Keratinocyte (primary cell): ENCODE measurements at regions not wholly inside any gene's neighbourhood (a gene's known extent, or its start where the extent isn't known, plus 50 kb on each side); places are given as distances from the start of the nearest gene placed in this dataset.

ENCODE experiments used
- DNase-seq: peaks from one replicate; pipeline ENCODE4 v3.0.0-alpha.2; 2011; ENCODE audit warnings: low read depth, missing footprints, low spot score
- FAIRE-seq: peaks from 2 replicates; lab custom pipeline; 2011; peaks lifted over from hg19 to GRCh38; lab: Jason Lieb, UNC
- H2AFZ ChIP-seq: 2 replicates; pipeline ENCODE4 v1.6.0; 2012; ENCODE audit warnings: low read length, control low read depth, inconsistent platforms; ENCODE audit not compliant: control insufficient read depth
- H3K27ac ChIP-seq: 2 replicates; pipeline ENCODE4 v1.5.1; 2011; ENCODE audit warnings: low read length; ENCODE audit not compliant: control insufficient read depth, insufficient read depth
- H3K27me3 ChIP-seq: 3 replicates; pipeline ENCODE4 v1.6.0; 2011; ENCODE audit warnings: low read length; ENCODE audit not compliant: control insufficient read depth, insufficient read depth; ENCODE audit errors: extremely low read depth
- H3K36me3 ChIP-seq, 2 experiments: 2 replicates in 1 of 2; 3 replicates in 1 of 2; pipeline ENCODE4 v1.5.1; 2011; ENCODE audit warnings: low read length in 2 of 2, mild to moderate bottlenecking in 1 of 2; ENCODE audit not compliant: control insufficient read depth in 2 of 2, insufficient read depth in 2 of 2; ENCODE audit errors: extremely low read depth in 1 of 2
- H3K4me1 ChIP-seq: 3 replicates; pipeline ENCODE4 v1.5.1; 2011; ENCODE audit warnings: low read length; ENCODE audit not compliant: control insufficient read depth, insufficient read depth; ENCODE audit errors: extremely low read depth
- H3K4me2 ChIP-seq: 3 replicates; pipeline ENCODE4 v1.6.0; 2011; ENCODE audit warnings: low read depth, low read length; ENCODE audit not compliant: control insufficient read depth, insufficient read depth; ENCODE audit errors: extremely low read depth
- H3K4me3 ChIP-seq, 3 experiments: fragments of 200-600 bp in 1 of 3; sonication (generic) in 1 of 3; 2 replicates in 2 of 3; 3 replicates in 1 of 3; pipeline ENCODE4 v1.5.1; 2011 to 2016; ENCODE audit warnings: low read length in 3 of 3, mild to moderate bottlenecking in 3 of 3, control low read depth in 2 of 3, inconsistent platforms in 1 of 3, low read depth in 1 of 3, mixed read lengths in 1 of 3, mixed run types in 1 of 3, moderate library complexity in 1 of 3; ENCODE audit not compliant: control insufficient read depth in 2 of 3, insufficient read depth in 2 of 3; ENCODE audit errors: extremely low read depth in 1 of 3
- H3K79me2 ChIP-seq: 2 replicates; pipeline ENCODE4 v1.6.0; 2012; ENCODE audit warnings: low read length; ENCODE audit not compliant: control insufficient read depth, insufficient read depth
- H3K9ac ChIP-seq: 3 replicates; pipeline ENCODE4 v1.6.0; 2011; ENCODE audit warnings: low read length; ENCODE audit not compliant: control insufficient read depth, insufficient read depth; ENCODE audit errors: extremely low read depth
- H3K9me1 ChIP-seq: 3 replicates; pipeline ENCODE4 v1.6.0; 2011; ENCODE audit warnings: low read length; ENCODE audit not compliant: control insufficient read depth, insufficient read depth; ENCODE audit errors: extremely low read depth
- H3K9me3 ChIP-seq: 2 replicates; pipeline ENCODE4 v1.5.1; 2012; ENCODE audit warnings: low read depth, low read length; ENCODE audit not compliant: control insufficient read depth
- H4K20me1 ChIP-seq: 3 replicates; pipeline ENCODE4 v1.6.0; 2011; ENCODE audit warnings: low read length; ENCODE audit not compliant: control insufficient read depth, insufficient read depth; ENCODE audit errors: extremely low read depth
- CTCF ChIP-seq, 3 experiments: IDR thresholded peaks in 1 of 3; conservative IDR thresholded peaks in 1 of 3; optimal IDR thresholded peaks in 1 of 3; 2 replicates in 2 of 3; 3 replicates in 1 of 3; pipeline versions ENCODE3 to v1.5.1; 2011; ENCODE audit warnings: low read length in 3 of 3, mild to moderate bottlenecking in 3 of 3, moderate library complexity in 2 of 3, control low read depth in 1 of 3, inconsistent platforms in 1 of 3; ENCODE audit not compliant: insufficient read depth in 2 of 3; ENCODE audit errors: extremely low read depth in 1 of 3
- EZH2 ChIP-seq: IDR thresholded peaks from one replicate; pipeline ENCODE4 v1.6.1; 2012; ENCODE audit warnings: inconsistent platforms, mild to moderate bottlenecking, low read length, moderate library complexity
- dilution Hi-C: fragments of 300-500 bp; cut with MboI; formaldehyde crosslinking; loops from one replicate; pipeline ENCODE4 v1.7.0; 2020; ENCODE audit warnings: low sequenced_read_pairs; ENCODE audit not compliant: extremely low pct_ligation_motif_present

- H3K27ac ChIP-seq: no peak overlapping the region
- H3K9me3 ChIP-seq: no peaks in the 10 kb centered on the region
- no peaks in the 10 kb centered on the region for H3K4me1 ChIP-seq
- DNase-seq (no peak), FAIRE-seq (no peak)
- H3K9me1 ChIP-seq: no peaks in the 10 kb centered on the region
- no peaks in the 10 kb centered on the region for H3K27me3 ChIP-seq
- no peak for TF ChIP-seq CTCF (optimal IDR thresholded peaks at IDR 0.05 in 1 of 3, IDR thresholded peaks at IDR 0.05 in 1 of 3, conservative IDR thresholded peaks at IDR 0.05 in 1 of 3; ENCODE audit: extremely low read depth in 1 of 3, insufficient read depth in 2 of 3, low read length in 3 of 3)
- TF ChIP-seq EZH2: no peak
- H3K9ac ChIP-seq: no peak overlapping the region
- no peaks in the 10 kb centered on the region for H4K20me1 ChIP-seq
- no peaks in the 10 kb centered on the region for H3K79me2 ChIP-seq
- dilution Hi-C loops: no loop called here
- no peak overlapping the region for H2AFZ ChIP-seq
- no peak overlapping the region for H3K4me3 ChIP-seq
- no peak overlapping the region for H3K4me2 ChIP-seq
- no peaks in the 10 kb centered on the region for H3K36me3 ChIP-seq
Observed at GRCh38 chr15:98281130-98281529, 320.6 kb downstream of the ARRDC4 start.

- Histone ChIP-seq H3K27me3 (no peaks in the 10 kb centered on the region), H3K9ac (no peak overlapping the region), H3K36me3 (no peaks in the 10 kb centered on the region), H3K4me3 (no peak overlapping the region), H3K4me1 (no peaks in the 10 kb centered on the region), H2AFZ (no peak overlapping the region), H3K79me2 (no peaks in the 10 kb centered on the region), H3K9me1 (no peaks in the 10 kb centered on the region), H3K27ac (no peak overlapping the region), H3K9me3 (no peaks in the 10 kb centered on the region), H4K20me1 (no peaks in the 10 kb centered on the region), H3K4me2 (no peak overlapping the region)
- dilution Hi-C loops: no loop called here
- FAIRE-seq (no peak), DNase-seq (no peak)
- no peak for TF ChIP-seq CTCF (optimal IDR thresholded peaks at IDR 0.05 in 1 of 3, IDR thresholded peaks at IDR 0.05 in 1 of 3, conservative IDR thresholded peaks at IDR 0.05 in 1 of 3; ENCODE audit: extremely low read depth in 1 of 3, insufficient read depth in 2 of 3, low read length in 3 of 3)
- TF ChIP-seq EZH2: no peak
Observed at GRCh38 chr15:98282656-98283332, 322.3 kb downstream of the ARRDC4 start.
